ENCODE measurements at regions not wholly inside any gene's neighbourhood (a gene's known extent, or its start where the extent isn't known, plus 50 kb on each side); places are given as distances from the start of the nearest gene placed in this dataset.

DNA sequence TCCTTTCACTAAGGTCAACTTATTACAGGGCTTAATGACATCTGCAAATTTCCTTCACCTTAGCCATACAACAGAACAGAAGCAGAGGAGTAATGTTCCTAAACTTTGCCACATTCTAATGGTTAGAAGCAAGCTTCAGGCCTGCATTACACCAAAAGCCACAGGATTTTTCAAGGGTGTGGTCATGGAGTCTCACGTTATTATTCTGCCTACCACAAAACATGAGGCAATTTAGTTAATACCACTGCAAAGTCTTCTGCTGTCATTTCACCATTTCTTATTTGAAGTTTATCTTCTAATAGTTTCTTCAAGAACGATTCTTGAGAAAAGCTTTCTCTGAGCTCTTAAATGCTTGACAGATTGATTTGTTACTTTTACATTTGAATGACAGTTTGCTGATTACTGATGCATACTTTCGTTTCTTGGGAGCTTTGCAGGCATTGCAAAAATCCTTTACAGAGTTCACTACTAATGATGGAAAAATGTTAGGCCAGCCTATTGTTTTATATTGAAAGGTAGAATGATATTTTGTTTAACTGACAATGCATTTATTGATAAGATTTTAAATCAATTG is 1257.1 kb downstream of the NSUN3 start:
- H3K4me2 ChIP-seq (ENCODE audit: low read length): no peak overlapping the region
- ATAC-seq: no peak

DNA sequence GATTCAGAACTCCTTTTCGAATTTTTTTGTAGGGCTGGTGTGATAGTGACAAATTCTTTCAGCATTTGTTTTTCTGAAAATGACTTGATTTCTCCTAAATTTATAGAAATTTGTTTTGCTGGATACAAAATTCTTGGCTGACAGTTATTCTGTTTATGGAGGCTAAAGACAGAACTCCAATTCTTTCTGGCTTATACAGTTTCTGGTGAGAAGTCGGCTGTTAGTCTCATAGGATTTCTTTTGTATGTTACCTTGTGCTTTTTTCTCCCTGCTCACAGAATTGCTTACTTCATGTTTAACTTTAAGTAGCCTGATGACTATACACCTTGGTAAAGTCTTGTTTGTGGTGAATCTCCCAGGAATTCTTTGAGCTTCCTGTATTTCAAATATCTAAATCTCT is 1264.6 kb downstream of the NSUN3 start:
- no peak overlapping the region for H2AFZ ChIP-seq (ENCODE audit: low read length)
- no peaks in the 10 kb centered on the region for H3K79me2 ChIP-seq (ENCODE audit: low read length)
- H3K9me3 ChIP-seq (ENCODE audit: low read length): peaks cover 12% of the 10 kb centered on the region; the same call in 1 of the 2 replicates
- intact Hi-C loops (cut with micrococcal nuclease): no loop called here
- H3K27ac ChIP-seq (ENCODE audit: low read length): no peak overlapping the region
- H3K36me3 ChIP-seq (ENCODE audit: low read depth, low read length): no peaks in the 10 kb centered on the region
- no peaks in the 10 kb centered on the region for H3K27me3 ChIP-seq (ENCODE audit: low read length)
- no peak overlapping the region for H3K9ac ChIP-seq (ENCODE audit: low read length)
- BruUV-seq (replicated peaks): no TSS peak
- ChIA-PET POLR2A (ENCODE audit: unreplicated experiment) (no interaction called here), CTCF (no interaction called here)
- H4K20me1 ChIP-seq (ENCODE audit: low read length): no peaks in the 10 kb centered on the region
- no peaks in the 10 kb centered on the region for H3K9me2 ChIP-seq (replicated peaks; ENCODE audit: low read length)
- no peaks in the 10 kb centered on the region for H3K4me1 ChIP-seq (ENCODE audit: insufficient read depth, low read length)
- ATAC-seq: no peak
- no peak overlapping the region for H3K4me3 ChIP-seq (ENCODE audit: low read length)
- no peak overlapping the region for H3K4me2 ChIP-seq (ENCODE audit: low read length)
- TF ChIP-seq EZH2phosphoT487 (IDR thresholded peaks at IDR 0.05; ENCODE audit: borderline replicate concordance, low read length) (no peak), EZH2 (IDR thresholded peaks at IDR 0.05; ENCODE audit: low read length, unreplicated experiment) (no peak)
- TF ChIP-seq, protein P1, sequence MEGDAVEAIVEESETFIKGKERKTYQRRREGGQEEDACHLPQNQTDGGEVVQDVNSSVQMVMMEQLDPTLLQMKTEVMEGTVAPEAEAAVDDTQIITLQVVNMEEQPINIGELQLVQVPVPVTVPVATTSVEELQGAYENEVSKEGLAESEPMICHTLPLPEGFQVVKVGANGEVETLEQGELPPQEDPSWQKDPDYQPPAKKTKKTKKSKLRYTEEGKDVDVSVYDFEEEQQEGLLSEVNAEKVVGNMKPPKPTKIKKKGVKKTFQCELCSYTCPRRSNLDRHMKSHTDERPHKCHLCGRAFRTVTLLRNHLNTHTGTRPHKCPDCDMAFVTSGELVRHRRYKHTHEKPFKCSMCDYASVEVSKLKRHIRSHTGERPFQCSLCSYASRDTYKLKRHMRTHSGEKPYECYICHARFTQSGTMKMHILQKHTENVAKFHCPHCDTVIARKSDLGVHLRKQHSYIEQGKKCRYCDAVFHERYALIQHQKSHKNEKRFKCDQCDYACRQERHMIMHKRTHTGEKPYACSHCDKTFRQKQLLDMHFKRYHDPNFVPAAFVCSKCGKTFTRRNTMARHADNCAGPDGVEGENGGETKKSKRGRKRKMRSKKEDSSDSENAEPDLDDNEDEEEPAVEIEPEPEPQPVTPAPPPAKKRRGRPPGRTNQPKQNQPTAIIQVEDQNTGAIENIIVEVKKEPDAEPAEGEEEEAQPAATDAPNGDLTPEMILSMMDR (conservative IDR thresholded peaks at IDR 0.05; ENCODE audit: low read depth, low read length): no peak
- no peaks in the 10 kb centered on the region for H3F3A ChIP-seq (ENCODE audit: low read length, unreplicated experiment)
- no peak for DNase-seq

More for the DNA sequence above, 1257.1 kb downstream of the NSUN3 start:
- Histone ChIP-seq H3K36me3 (ENCODE audit: low read depth, low read length) (no peaks in the 10 kb centered on the region), H3K9me3 (ENCODE audit: low read length) (no peaks in the 10 kb centered on the region), H3K79me2 (ENCODE audit: low read length) (no peaks in the 10 kb centered on the region), H3K9me2 (replicated peaks; ENCODE audit: low read length) (no peaks in the 10 kb centered on the region), H3K4me3 (ENCODE audit: low read length) (no peak overlapping the region), H3K9ac (ENCODE audit: low read length) (no peak overlapping the region), H3K27me3 (ENCODE audit: low read length) (no peaks in the 10 kb centered on the region), H3F3A (ENCODE audit: low read length, unreplicated experiment) (no peaks in the 10 kb centered on the region), H3K4me1 (ENCODE audit: insufficient read depth, low read length) (no peaks in the 10 kb centered on the region), H3K27ac (ENCODE audit: low read length) (no peak overlapping the region), H2AFZ (ENCODE audit: low read length) (peak overlapping the region; percentile 15; the same call in 1 of the 2 replicates), H4K20me1 (ENCODE audit: low read length) (no peaks in the 10 kb centered on the region)
- DNase-seq: no peak
- intact Hi-C loops (cut with micrococcal nuclease): no loop called here
- POLR2A ChIA-PET (ENCODE audit: unreplicated experiment): no interaction called here
- TF ChIP-seq, protein P1 (conservative IDR thresholded peaks at IDR 0.05; ENCODE audit: low read depth, low read length): no peak
- TF ChIP-seq EZH2 (IDR thresholded peaks at IDR 0.05; ENCODE audit: low read length, unreplicated experiment) (no peak), EZH2phosphoT487 (IDR thresholded peaks at IDR 0.05; ENCODE audit: borderline replicate concordance, low read length) (no peak)
- CTCF ChIA-PET: no interaction called here
- no TSS peak for BruUV-seq (replicated peaks)

GRCh38 chr3:95333826-95334225 is 1271.0 kb downstream of the NSUN3 start:
- BruUV-seq (replicated peaks): no TSS peak
- peak overlapping the region; percentile 58 for H2AFZ ChIP-seq (ENCODE audit: low read length)
- DNase-seq: peak; percentile 83

More at GRCh38 chr3:95333826-95334225, 1271.0 kb downstream of the NSUN3 start:
- intact Hi-C loops (cut with micrococcal nuclease): no loop called here
- Histone ChIP-seq H3K36me3 (ENCODE audit: low read depth, low read length) (no peaks in the 10 kb centered on the region), H3F3A (ENCODE audit: low read length, unreplicated experiment) (no peaks in the 10 kb centered on the region), H3K27me3 (ENCODE audit: low read length) (no peaks in the 10 kb centered on the region), H3K4me1 (ENCODE audit: insufficient read depth, low read length) (peaks cover 4% of the 10 kb centered on the region), H3K9me2 (replicated peaks; ENCODE audit: low read length) (no peaks in the 10 kb centered on the region), H3K9me3 (ENCODE audit: low read length) (no peaks in the 10 kb centered on the region), H3K9ac (ENCODE audit: low read length) (no peak overlapping the region), H3K4me3 (ENCODE audit: low read length) (peak overlapping the region; percentile 27; the same call in 1 of the 2 replicates), H3K79me2 (ENCODE audit: low read length) (no peaks in the 10 kb centered on the region), H4K20me1 (ENCODE audit: low read length) (no peaks in the 10 kb centered on the region), H3K27ac (ENCODE audit: low read length) (no peak overlapping the region), H3K4me2 (ENCODE audit: low read length) (peak overlapping the region; percentile 33; the same call in 1 of the 2 replicates)
- peak; percentile 92 for ATAC-seq
- ChIA-PET CTCF (no interaction called here), POLR2A (ENCODE audit: unreplicated experiment) (no interaction called here)
- TF ChIP-seq, protein P1 (conservative IDR thresholded peaks at IDR 0.05; ENCODE audit: low read depth, low read length): no peak
- TF ChIP-seq EZH2phosphoT487 (IDR thresholded peaks at IDR 0.05; ENCODE audit: borderline replicate concordance, low read length) (no peak), EZH2 (IDR thresholded peaks at IDR 0.05; ENCODE audit: low read length, unreplicated experiment) (no peak)

Measured in PC-3 (cell line).